ENCODE measurements at regions not wholly inside any gene's neighbourhood (a gene's known extent, or its start where the extent isn't known, plus 50 kb on each side); places are given as distances from the start of the nearest gene placed in this dataset.
A peak's percentile ranks its signal among the peaks of the same experiment; 100 is the strongest.

DNA sequence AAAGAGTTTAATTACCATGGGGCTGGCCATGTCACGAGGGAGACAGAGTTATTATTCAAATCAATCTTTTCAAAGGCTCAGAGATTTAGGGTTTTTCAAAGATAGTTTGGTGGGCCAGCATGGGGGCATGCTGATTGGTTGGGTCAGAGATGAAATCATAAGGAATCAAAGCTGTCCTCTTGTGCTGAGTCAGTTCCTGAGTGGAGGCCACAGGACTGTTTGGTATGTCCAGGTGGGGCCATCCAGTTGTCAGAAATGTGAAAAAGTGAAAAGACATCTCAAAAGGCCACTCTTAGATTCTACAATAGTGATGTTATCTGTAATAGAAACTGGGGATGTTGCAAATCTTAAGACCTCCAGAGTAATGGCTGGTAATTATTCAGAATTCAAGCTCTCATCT lies 288.6 kb downstream of the EN1 start:
- no peak for DNase-seq

GRCh38 chr2:118557791-118558190 lies 289.7 kb downstream of the EN1 start:
- no peak for DNase-seq

DNA sequence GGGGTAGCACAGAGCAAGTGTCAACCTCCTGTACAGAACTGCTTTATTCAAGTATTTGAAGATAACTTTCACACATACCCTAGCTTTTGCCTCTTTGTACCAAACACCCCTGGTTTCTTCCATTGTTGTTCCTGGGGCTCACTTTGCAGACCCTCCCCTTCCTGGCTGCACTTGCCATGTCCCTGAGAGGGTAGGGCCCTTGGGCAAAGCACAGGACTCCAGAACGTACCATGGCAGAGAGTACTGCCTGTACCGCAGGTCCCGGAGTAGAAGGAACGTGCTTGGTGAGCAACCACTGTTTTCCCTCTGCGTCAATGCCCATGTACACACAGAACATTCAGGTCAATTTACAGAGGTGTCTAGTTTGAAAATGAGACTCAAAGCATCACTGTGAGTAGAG lies 290.4 kb downstream of the EN1 start:
- DNase-seq = no peak

DNA sequence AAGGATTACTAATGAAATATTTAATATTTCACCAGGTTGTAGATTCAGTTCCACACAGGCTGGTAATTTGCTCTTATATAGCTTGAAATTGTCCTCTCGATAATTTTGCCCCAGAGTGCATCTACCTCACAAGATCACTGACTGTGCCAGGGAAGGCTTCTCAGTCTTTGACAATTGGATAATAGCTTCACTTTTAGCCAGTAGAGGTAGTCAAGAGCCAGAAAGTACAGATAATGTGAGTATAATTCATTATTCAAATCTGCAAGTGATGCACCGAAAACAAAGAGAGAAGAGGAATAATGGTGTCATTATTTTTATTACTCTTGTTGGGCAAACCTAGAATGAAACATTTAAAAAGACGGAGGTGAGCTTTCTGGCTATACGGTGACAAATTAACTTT lies 292.8 kb downstream of the EN1 start:
- DNase-seq = no peak

GRCh38 chr2:118549503-118549902 lies 297.9 kb downstream of the EN1 start:
- no peak for DNase-seq

DNA sequence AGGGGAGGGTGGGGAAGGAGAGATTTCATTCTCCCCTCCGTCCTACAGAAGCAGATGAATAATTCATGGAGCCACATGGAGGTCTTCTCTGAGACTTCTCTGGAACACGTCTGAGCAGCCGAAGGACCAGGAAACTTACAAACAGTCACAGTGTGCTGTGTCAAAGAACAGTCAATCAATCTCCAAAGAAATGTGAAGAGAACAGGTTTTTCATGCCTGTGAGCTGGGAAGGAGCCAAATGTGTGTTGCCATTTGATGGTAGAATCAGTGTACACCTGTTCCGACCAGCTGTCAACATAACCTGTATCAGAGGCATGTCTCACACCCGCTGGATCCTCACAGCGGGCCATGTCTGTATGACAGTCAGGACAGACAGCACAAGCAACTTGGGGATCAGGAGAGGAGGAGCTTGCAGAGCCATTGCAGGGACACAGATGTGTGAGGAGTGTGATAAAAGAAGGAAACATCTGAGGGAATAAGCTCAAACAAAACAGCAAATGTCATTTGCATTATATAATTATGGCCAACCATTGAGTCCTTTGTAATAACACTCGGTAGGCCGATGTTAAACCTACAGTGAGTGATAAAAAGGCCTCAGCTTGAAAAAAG lies 298.5 kb downstream of the EN1 start:
- no peak for DNase-seq

DNA sequence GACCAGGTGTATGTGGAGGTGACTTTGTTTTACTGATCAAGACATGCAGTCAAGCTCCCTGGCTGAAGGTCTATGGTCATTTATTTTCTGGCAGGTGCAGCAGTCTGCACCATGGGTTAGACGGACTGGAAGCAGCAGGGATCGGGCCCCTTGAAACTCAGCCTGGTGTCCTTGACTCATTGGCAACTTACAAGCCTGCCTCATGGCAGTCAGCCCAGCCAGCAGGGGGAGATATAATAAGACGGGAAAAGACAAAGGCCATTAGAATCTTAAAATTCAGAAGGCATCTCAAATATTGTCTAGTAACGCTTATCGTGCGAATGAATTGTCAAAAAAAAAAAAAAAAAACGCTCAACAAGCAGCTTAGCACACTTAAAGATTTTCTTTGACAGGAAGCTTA lies 308.2 kb downstream of the EN1 start:
- DNase-seq = no peak

GRCh38 chr2:118536306-118536705 lies 311.1 kb downstream of the EN1 start:
- no peak for DNase-seq

- DNase-seq = no peak
Observed at GRCh38 chr2:118535818-118536212, 311.6 kb downstream of the EN1 start.

- no peak for DNase-seq
Observed at GRCh38 chr2:118535171-118535817, 312.2 kb downstream of the EN1 start.

DNA sequence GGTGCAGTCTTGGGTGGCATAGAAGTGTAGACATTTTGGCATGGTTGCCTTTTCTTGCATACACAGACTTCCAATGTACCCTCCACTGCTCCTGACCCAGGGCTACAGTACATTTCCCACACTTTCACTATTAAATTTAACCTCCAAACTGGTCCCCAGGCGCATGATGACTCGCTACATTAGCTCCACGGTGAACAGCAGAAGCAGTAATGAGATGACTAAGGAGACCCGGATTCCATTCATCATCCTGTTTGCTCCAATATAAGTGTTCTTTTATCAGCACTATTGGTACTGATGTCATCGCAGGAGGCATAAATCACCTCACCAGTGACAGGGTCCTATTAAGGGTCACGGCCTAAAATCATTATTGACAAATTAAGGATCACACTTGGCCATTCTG lies 316.5 kb downstream of the EN1 start:
- DNase-seq = peak; percentile 79

- DNase-seq = no peak
Observed at GRCh38 chr2:118529908-118530599, 317.4 kb downstream of the EN1 start.

DNA sequence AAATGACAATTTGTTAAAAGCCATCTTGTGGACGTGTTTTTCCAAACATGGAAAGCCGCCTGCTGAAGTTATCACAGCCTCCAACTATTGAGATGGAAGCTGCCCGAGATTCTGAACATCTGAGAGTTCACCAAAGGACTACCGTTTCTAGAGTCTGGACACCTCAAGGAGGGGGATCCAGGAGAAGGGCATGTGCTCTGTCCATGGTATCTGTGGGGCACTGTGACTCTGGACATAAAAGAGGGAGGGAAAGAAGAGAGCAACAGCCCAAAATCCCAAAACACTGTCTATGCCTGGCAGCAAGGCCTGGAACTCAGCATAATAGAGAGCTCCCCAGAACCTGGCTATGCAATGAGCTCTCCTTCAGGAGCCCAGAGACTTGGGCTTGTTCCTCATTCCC lies 319.9 kb downstream of the EN1 start:
- DNase-seq = no peak

DNA sequence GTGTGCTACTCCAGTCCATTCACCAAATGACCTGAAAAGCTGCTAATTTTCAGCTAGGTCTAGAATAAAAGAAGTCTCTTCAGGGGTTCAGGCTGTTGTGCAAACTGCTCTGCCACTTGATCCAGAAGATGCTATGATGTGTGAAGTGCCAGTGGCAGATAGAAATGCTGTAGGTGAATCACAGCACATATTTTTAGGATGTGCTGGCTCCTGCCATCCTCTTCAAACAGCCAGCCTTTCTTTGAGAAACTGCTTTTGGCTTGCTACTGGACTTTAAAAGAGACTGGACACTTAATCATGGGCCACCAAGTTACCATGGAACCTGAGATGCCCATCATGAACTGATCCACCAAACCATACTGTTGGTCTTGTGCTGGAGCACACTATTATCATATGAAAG lies 322.1 kb downstream of the EN1 start:
- DNase-seq = no peak

DNA sequence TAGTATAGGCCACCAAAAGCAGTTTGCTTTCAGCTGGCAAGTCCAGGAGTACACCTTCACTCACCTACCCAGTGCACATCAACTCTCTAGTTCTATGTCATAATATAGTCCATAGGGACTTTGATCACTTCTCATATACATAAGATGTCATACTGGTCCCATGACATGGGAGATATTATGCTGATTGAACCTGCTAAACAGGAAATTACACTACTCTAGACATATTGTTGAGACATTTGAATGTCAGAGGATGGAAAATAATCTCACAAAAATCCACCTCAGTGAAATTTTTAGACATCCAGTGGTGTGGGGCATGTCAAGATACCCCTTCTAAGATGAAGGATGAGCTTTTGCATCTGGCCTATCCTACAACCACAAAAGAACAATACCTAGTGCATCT lies 322.5 kb downstream of the EN1 start:
- no peak for DNase-seq

GRCh38 chr2:118523761-118524160 lies 323.7 kb downstream of the EN1 start:
- no peak for DNase-seq

- DNase-seq = no peak
Observed at GRCh38 chr2:118521960-118522359, 325.5 kb downstream of the EN1 start.

DNA sequence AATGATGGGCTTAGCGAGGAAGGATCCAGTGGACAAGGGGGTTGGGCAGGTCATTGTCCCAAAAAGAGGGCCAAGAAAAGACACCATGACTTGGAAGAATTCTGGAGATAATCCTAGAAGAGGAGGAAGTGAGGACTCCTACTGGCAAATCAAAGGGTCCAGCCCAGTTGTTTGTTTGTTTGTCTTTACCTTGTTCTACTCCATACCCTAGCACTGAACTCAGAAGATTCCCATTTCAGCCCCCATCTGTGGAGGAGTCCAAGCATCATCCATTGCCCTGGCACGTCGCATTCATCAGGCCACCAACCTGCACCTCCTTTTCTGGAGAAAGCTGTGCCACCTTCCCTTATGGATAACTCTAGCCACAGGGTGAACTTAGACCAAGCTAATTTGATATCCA lies 326.2 kb downstream of the EN1 start:
- no peak for DNase-seq

DNA sequence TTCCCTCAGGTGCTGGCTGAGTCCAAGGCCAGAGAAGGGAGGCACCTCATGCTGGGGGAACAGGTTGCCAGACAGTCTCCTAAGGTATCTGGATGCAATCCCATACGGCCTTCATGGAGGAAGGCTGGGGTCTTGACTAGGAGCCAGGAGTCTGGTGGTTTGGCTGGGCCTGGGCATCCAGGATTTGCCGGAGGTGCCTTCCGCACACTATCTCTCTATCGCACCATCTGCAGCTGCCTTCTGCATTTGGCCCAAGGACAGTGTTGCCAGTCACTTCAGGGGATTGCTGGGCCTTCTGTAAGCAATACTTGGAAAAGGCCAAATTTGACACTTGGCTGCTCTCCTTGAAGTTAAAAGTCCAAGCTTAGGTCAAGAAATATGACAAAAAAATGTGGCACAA lies 327.2 kb downstream of the EN1 start:
- DNase-seq = no peak

GRCh38 chr2:118519511-118519910 lies 327.9 kb downstream of the EN1 start:
- no peak for DNase-seq

DNA sequence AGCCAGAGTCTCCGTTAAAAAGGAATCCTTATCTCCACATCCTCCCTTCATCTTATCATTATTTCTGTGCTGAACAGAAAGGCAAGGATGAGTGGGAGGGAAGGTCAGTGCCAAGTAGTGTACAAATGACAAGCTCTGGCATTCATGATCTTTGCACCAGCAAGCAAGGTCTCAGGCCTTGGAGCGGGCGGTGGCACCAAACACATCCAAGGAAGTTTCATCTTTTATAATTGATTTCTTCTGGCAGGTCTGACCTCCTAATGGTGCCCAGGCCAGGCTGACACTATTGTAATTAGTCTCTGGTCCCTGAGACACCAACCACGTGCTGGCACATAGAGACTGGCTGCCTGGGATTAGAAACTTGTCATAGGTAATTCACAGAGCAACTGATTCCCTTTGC lies 336.6 kb downstream of the EN1 start:
- no peak for DNase-seq

DNA sequence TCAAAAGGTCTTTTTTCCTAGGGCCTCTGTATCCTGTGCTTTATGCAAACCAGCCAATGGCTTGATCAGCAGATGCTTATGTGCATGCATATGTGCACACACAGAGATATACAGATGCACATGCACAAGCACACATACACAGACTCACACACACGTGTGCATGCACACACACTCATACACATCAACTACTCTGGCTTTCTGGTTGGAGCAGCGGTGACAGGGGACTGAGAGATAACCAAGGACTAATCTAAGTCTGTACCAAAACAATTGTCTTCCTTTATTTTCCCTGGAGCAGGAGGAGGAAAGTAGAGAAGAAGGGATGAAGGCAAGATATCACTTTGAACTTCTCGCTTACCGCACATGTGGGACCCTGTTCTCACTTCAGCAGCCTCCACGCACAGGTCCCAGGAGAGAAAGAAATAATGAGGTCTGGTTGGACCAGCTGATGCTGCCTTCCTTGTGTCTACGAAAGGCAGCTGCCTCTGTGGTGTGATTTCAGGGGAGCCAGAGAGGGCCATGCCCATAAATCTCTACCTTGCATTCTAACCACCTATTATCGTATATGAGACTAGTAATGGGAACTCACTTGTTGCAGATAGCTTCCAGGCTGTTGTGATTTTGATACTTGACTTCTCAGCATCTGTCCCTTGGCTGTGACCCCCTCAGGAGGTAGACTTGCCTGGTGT lies 338.0 kb downstream of the EN1 start:
- no peak for DNase-seq

- no peak for DNase-seq
Observed at GRCh38 chr2:118508282-118508681, 339.2 kb downstream of the EN1 start.

GRCh38 chr2:118505436-118505835 lies 342.0 kb downstream of the EN1 start:
- no peak for DNase-seq
